ENCODE measurements at regions not wholly inside any gene's neighbourhood (a gene's known extent, or its start where the extent isn't known, plus 50 kb on each side); places are given as distances from the start of the nearest gene placed in this dataset.

DNA sequence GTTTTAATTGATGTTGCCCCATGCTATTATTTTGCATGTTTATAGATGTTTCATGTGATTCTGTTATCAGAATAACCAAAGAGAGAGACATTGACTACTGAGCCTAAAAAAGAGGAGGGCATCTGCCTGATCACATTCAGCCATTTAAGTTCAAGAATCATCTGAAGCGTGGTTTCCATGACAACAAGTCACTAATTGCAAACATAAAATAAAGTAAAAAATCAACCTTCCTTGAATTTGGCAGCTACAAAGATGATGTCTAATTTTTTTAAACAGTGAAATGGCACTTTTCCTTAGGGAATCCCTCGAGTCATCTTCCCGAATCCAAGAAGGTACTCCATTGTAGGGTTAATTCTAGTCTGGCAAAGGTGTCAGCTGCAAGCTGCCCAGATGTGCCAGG is 884.2 kb downstream of the DIAPH3 start:
- no peak overlapping the region for H3K27ac ChIP-seq (ENCODE audit: low read depth in 1 of 2, low read length in 2 of 2)
- H3K9me3 ChIP-seq (ENCODE audit: control insufficient read depth in 4 of 4, low read length in 3 of 4): no peaks in the 10 kb centered on the region
- H3K9ac ChIP-seq (ENCODE audit: low read depth in 1 of 2, low read length in 2 of 2): no peak overlapping the region
- 76% methylated on average over 3 of the region's 3 CpGs for WGBS
- H3K27me3 ChIP-seq (ENCODE audit: control insufficient read depth in 4 of 4, insufficient read depth in 4 of 4, low read length in 3 of 4): no peaks in the 10 kb centered on the region
- no peaks in the 10 kb centered on the region for H3K36me3 ChIP-seq (ENCODE audit: control insufficient read depth in 4 of 4, insufficient read depth in 3 of 4, low read depth in 1 of 4, low read length in 3 of 4)
- no peak overlapping the region for H3K4me3 ChIP-seq (ENCODE audit: low read depth in 1 of 3, low read length in 3 of 3)
- DNase-seq (ENCODE audit: low spot score): no peak
- TF ChIP-seq GABPA (IDR thresholded peaks at IDR 0.05 in 1 of 2, conservative IDR thresholded peaks at IDR 0.05 in 1 of 2): no peak
- TF ChIP-seq RAD21 (IDR thresholded peaks at IDR 0.05): no peak
- TF ChIP-seq SP1 (IDR thresholded peaks at IDR 0.05): no peak
- no peak for TF ChIP-seq TAF1 (conservative IDR thresholded peaks at IDR 0.05)
- TF ChIP-seq, protein P1, sequence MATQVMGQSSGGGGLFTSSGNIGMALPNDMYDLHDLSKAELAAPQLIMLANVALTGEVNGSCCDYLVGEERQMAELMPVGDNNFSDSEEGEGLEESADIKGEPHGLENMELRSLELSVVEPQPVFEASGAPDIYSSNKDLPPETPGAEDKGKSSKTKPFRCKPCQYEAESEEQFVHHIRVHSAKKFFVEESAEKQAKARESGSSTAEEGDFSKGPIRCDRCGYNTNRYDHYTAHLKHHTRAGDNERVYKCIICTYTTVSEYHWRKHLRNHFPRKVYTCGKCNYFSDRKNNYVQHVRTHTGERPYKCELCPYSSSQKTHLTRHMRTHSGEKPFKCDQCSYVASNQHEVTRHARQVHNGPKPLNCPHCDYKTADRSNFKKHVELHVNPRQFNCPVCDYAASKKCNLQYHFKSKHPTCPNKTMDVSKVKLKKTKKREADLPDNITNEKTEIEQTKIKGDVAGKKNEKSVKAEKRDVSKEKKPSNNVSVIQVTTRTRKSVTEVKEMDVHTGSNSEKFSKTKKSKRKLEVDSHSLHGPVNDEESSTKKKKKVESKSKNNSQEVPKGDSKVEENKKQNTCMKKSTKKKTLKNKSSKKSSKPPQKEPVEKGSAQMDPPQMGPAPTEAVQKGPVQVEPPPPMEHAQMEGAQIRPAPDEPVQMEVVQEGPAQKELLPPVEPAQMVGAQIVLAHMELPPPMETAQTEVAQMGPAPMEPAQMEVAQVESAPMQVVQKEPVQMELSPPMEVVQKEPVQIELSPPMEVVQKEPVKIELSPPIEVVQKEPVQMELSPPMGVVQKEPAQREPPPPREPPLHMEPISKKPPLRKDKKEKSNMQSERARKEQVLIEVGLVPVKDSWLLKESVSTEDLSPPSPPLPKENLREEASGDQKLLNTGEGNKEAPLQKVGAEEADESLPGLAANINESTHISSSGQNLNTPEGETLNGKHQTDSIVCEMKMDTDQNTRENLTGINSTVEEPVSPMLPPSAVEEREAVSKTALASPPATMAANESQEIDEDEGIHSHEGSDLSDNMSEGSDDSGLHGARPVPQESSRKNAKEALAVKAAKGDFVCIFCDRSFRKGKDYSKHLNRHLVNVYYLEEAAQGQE (IDR thresholded peaks at IDR 0.05): no peak
- TF ChIP-seq FOXA2 (IDR thresholded peaks at IDR 0.05): no peak
- no peak for TF ChIP-seq RXRA (IDR thresholded peaks at IDR 0.05)
- no peak for TF ChIP-seq FOXA1 (IDR thresholded peaks at IDR 0.05)
- no peak for TF ChIP-seq YY1 (IDR thresholded peaks at IDR 0.05)
- TF ChIP-seq EGR1 (IDR thresholded peaks at IDR 0.05; ENCODE audit: low read depth in 2 of 2): no peak
- TF ChIP-seq, protein P2, sequence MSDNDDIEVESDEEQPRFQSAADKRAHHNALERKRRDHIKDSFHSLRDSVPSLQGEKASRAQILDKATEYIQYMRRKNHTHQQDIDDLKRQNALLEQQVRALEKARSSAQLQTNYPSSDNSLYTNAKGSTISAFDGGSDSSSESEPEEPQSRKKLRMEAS (IDR thresholded peaks at IDR 0.05): no peak
- TF ChIP-seq, protein P3, sequence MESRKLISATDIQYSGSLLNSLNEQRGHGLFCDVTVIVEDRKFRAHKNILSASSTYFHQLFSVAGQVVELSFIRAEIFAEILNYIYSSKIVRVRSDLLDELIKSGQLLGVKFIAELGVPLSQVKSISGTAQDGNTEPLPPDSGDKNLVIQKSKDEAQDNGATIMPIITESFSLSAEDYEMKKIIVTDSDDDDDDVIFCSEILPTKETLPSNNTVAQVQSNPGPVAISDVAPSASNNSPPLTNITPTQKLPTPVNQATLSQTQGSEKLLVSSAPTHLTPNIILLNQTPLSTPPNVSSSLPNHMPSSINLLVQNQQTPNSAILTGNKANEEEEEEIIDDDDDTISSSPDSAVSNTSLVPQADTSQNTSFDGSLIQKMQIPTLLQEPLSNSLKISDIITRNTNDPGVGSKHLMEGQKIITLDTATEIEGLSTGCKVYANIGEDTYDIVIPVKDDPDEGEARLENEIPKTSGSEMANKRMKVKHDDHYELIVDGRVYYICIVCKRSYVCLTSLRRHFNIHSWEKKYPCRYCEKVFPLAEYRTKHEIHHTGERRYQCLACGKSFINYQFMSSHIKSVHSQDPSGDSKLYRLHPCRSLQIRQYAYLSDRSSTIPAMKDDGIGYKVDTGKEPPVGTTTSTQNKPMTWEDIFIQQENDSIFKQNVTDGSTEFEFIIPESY (IDR thresholded peaks at IDR 0.05): no peak
- TF ChIP-seq, protein P4, sequence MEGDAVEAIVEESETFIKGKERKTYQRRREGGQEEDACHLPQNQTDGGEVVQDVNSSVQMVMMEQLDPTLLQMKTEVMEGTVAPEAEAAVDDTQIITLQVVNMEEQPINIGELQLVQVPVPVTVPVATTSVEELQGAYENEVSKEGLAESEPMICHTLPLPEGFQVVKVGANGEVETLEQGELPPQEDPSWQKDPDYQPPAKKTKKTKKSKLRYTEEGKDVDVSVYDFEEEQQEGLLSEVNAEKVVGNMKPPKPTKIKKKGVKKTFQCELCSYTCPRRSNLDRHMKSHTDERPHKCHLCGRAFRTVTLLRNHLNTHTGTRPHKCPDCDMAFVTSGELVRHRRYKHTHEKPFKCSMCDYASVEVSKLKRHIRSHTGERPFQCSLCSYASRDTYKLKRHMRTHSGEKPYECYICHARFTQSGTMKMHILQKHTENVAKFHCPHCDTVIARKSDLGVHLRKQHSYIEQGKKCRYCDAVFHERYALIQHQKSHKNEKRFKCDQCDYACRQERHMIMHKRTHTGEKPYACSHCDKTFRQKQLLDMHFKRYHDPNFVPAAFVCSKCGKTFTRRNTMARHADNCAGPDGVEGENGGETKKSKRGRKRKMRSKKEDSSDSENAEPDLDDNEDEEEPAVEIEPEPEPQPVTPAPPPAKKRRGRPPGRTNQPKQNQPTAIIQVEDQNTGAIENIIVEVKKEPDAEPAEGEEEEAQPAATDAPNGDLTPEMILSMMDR (IDR thresholded peaks at IDR 0.05; ENCODE audit: low read depth, low read length, missing input control): no peak
- TF ChIP-seq, protein P5, sequence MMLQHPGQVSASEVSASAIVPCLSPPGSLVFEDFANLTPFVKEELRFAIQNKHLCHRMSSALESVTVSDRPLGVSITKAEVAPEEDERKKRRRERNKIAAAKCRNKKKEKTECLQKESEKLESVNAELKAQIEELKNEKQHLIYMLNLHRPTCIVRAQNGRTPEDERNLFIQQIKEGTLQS (IDR thresholded peaks at IDR 0.05): no peak
- no peaks in the 10 kb centered on the region for H3K4me1 ChIP-seq (ENCODE audit: control insufficient read depth in 4 of 4, insufficient read depth in 4 of 4, low read length in 3 of 4)

DNA sequence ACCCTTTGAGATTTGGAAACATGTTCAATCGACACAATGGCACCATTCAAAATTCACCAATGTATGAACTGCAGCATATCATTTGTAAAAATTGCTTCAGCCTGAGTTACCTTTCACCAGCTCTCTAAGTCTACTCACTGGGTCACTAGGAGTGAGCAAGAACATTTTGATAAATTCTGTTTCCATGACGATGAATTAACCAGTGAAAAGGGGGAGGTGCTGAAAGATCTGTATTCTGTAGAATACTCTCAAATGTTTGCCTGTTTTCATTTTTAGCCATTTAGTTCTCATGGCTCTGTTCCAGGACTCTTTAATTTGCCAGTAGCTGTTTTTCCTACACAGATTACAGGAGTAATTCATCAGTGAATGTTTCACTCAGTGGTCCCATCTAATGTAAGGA is 883.4 kb downstream of the DIAPH3 start:
- Histone ChIP-seq H3K27me3 (ENCODE audit: control insufficient read depth in 4 of 4, insufficient read depth in 4 of 4, low read length in 3 of 4) (peaks cover 0 to under 1% (median 0%) of the 10 kb centered on the region in 4 donors), H3K9ac (ENCODE audit: low read depth in 1 of 2, low read length in 2 of 2) (no peak overlapping the region), H3K4me3 (ENCODE audit: low read depth in 1 of 3, low read length in 3 of 3) (no peak overlapping the region), H3K4me1 (ENCODE audit: control insufficient read depth in 4 of 4, insufficient read depth in 4 of 4, low read length in 3 of 4) (no peaks in the 10 kb centered on the region), H3K27ac (ENCODE audit: low read depth in 1 of 2, low read length in 2 of 2) (no peak overlapping the region), H3K9me3 (ENCODE audit: control insufficient read depth in 4 of 4, low read length in 3 of 4) (no peaks in the 10 kb centered on the region), H3K36me3 (ENCODE audit: control insufficient read depth in 4 of 4, insufficient read depth in 3 of 4, low read depth in 1 of 4, low read length in 3 of 4) (no peaks in the 10 kb centered on the region)
- no peak for DNase-seq (ENCODE audit: low spot score)
- 70% methylated on average over 2 of the region's 2 CpGs for WGBS
- no peak for TF ChIP-seq NR2F2 (IDR thresholded peaks at IDR 0.05)
- no peak for TF ChIP-seq RXRA (IDR thresholded peaks at IDR 0.05)
- TF ChIP-seq, protein P3 (IDR thresholded peaks at IDR 0.05): no peak
- no peak for TF ChIP-seq EGR1 (IDR thresholded peaks at IDR 0.05; ENCODE audit: low read depth in 2 of 2)
- TF ChIP-seq GABPA (IDR thresholded peaks at IDR 0.05 in 1 of 2, conservative IDR thresholded peaks at IDR 0.05 in 1 of 2): no peak
- TF ChIP-seq, protein P2 (IDR thresholded peaks at IDR 0.05): no peak
- TF ChIP-seq HNF4A (conservative IDR thresholded peaks at IDR 0.05): no peak
- TF ChIP-seq, protein P4 (IDR thresholded peaks at IDR 0.05; ENCODE audit: low read depth, low read length, missing input control): no peak
- TF ChIP-seq HNF4G (IDR thresholded peaks at IDR 0.05): no peak
